ENCODE measurements at regions not wholly inside any gene's neighbourhood (a gene's known extent, or its start where the extent isn't known, plus 50 kb on each side); places are given as distances from the start of the nearest gene placed in this dataset.

- no peak for DNase-seq (ENCODE audit: low read depth in 2 of 2)
Observed at GRCh38 chr2:176388861-176389260, 119.6 kb downstream of the MTX2 start.

DNA sequence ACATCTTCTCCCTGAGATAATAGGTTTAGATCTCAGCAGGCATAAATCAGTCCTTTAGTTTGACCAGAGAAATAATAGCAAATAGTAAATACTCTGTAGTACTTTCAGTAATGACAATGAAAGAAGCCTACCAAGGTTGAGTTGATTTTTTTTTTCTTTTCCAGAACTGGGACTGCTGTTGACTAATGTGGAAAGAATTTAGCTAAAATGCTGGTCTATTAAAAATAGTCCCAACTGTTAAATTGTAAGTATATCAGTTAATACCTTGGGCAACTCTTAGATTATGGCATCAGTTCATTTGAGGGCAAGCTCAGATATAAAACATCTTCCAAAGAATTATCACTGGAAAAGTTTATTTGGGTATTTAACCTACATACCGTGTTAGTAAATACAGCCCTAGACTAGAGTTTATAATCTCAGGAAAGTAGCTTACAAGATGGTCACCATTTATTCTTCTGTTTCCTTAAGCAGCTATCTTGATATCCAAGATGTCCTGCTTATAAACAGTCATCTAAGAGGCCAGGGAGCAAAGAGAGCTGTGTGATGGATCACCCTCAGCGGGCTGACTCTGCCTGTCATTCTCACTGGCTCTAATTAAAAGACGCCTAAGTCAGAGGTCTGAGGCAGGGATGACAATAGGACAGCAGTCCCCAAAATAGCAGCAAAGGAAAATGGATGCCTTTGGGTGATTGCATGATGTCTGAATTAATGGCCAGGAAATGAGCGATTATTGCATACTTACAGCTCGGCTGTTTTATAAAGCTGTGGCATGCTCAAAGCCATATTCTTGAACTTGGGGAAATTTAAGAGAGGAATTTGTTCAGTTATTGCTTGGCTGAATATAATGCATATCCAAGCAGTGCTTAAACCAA, 121.3 kb downstream of the MTX2 start:
- no peak for DNase-seq (ENCODE audit: low read depth in 2 of 2)

- no peak for DNase-seq (ENCODE audit: low read depth in 2 of 2)
Observed at GRCh38 chr2:176391148-176391419, 121.8 kb downstream of the MTX2 start.

GRCh38 chr2:176392249-176392648, 123.0 kb downstream of the MTX2 start:
- DNase-seq (ENCODE audit: low read depth in 2 of 2): no peak

- DNase-seq (ENCODE audit: low read depth in 2 of 2): no peak
Observed at GRCh38 chr2:176392744-176393414, 123.6 kb downstream of the MTX2 start.

GRCh38 chr2:176395273-176395854, 126.1 kb downstream of the MTX2 start:
- no peak for DNase-seq (ENCODE audit: low read depth in 2 of 2)

- no peak for DNase-seq (ENCODE audit: low read depth in 2 of 2)
Observed at GRCh38 chr2:176398243-176399073, 129.2 kb downstream of the MTX2 start.

DNA sequence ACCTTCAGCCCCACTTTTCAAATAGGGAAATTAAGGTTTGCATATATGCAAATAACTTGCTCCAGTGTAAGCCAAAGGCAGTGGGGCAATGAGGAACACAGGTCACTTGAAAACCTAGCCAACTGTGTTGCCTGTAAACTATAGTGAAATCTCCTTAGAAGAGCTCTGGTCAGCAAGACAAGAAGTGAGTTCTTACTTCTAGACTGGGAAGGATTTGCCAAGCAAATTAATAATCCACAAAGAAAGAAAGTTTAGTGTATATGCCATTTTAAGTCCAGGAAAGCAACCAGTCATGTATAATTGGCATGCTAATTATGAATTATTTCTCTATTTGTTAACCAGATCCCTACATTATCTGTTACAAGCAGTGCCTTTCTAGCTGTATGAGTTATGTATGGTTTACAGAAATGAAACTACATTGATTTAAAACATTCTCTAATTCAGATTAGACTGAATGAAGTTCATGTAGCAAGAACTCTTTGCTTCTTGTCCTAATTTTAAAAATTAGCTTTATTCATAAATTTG, 129.9 kb downstream of the MTX2 start:
- no peak for DNase-seq (ENCODE audit: low read depth in 2 of 2)

- DNase-seq (ENCODE audit: low read depth in 2 of 2): no peak
Observed at GRCh38 chr2:176405477-176405876, 136.2 kb downstream of the MTX2 start.

GRCh38 chr2:176407706-176408105, 138.5 kb downstream of the MTX2 start:
- no peak for DNase-seq (ENCODE audit: low read depth in 2 of 2)

DNA sequence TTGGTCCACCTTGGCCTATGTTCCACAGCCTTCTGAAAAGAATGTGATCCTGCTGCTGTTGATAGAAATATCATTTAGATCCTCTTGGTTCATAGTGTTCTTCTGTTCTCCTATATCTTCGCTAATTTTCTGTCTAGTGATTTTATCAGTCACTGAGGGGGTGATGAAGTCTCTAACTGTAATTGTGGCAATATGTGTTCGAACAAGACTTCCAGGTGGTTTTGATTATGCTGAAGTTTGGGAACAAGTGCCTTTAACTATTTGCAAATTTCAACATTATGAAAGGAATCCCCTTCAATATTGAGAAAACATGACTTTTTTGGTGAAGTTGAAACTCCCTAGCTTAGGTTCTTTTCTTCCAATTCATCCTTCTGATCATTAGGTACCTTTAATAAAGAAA, 140.4 kb downstream of the MTX2 start:
- DNase-seq (ENCODE audit: low read depth in 2 of 2): no peak

DNA sequence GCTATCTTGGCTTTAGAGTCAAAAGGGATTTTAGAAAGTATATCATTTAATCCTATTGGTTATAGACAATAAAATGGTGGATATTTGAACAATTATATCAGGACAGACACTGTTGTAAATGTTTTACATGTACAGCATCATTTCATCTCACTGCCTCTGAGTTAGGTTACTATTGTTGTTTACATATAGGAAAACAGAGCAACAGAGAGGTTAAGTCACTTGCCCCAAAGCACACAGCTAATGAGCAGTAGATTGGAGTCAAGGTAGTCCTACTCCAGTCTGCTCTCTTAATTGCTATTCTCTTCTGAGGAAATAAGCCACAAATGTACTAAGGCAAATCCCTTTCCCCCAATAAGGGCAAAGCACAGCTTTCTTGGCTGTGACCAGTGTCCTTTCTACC, 142.9 kb downstream of the MTX2 start:
- DNase-seq (ENCODE audit: low read depth in 2 of 2): no peak

DNA sequence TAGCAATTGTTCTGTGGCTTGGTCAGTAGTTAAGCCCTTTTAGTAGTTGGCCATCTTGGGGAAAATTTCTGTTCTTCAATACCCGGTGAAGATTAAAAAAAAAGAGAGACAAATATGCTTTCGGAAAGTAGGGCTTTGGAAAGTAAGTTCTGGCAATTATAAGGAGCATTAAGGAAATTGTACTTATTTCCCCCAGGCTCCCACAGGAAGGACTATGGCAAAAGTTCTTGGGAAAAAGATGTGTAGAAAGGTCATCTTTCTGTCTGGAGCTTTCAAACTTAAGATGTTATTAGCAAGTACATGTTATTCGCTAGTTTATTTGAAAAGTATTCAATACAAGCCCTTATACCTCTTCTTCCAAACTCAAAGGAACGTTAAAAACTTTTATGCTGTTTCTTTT, 144.5 kb downstream of the MTX2 start:
- DNase-seq (ENCODE audit: low read depth in 2 of 2): no peak

DNA sequence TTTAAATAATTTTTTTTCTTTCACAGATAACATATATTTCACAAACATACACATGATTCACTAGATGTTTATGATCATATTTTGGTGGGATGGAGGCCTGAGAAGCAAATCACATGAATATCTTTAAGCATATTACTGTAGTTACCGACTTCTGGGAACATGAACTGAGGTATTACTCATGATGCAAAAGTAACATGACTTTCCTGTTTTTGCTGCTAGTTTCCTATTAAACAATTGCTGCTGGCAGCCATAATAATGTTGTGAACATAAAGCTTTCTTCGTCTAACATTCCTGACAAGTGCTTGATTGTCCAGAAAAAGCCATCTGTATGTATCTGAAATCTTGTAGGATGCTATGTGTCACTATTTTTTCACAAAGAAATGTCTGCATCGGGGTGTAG, 145.4 kb downstream of the MTX2 start:
- DNase-seq (ENCODE audit: low read depth in 2 of 2): no peak

- DNase-seq (ENCODE audit: low read depth in 2 of 2): no peak
Observed at GRCh38 chr2:176415174-176415895, 146.1 kb downstream of the MTX2 start.

GRCh38 chr2:176415937-176416499, 146.8 kb downstream of the MTX2 start:
- DNase-seq (ENCODE audit: low read depth in 2 of 2): no peak

DNA sequence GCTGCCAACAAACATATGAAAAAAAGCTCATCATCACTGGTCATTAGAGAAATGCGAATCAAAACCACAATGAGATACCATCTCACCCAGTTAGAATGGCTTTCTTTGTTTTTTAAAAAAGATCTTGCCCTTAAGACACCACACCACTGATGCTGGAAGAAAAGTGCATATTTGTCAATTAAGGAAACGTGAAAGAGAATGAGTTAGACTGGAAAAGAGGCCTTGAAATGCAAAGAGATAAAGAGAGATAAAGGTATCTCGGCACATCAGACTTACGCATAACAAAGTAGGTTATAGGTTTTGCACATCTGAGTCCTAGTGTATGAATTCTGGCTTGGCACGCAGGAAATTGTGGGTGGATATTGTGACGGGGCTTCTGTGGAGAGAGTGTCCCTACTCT, 149.5 kb downstream of the MTX2 start:
- DNase-seq (ENCODE audit: low read depth in 2 of 2): no peak

DNA sequence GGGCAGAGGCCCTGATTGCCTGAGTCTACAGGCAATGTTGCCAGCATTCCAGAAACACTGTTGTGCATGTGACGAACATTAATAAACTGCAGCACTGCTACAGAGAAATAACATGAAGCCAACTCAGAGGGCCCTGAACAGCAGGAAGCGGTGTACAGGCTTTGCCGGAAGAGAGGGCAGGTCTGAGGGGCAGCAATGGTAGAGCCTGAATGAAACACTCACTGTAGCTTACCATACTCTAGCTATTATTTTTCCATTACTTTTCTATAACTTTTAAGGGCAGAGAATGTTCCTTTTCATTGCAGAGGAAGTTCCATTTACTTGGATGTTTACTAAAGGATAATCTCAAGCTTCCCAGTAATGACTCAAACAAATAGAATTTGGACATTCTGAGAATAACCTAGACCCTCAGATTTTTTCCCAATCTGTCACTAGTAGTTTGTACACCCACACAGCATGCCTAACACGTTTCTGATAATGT, 150.4 kb downstream of the MTX2 start:
- DNase-seq (ENCODE audit: low read depth in 2 of 2): no peak

GRCh38 chr2:176421297-176422050, 152.2 kb downstream of the MTX2 start:
- no peak for DNase-seq (ENCODE audit: low read depth in 2 of 2)

- no peak for DNase-seq (ENCODE audit: low read depth in 2 of 2)
Observed at GRCh38 chr2:176423819-176424218, 154.6 kb downstream of the MTX2 start.

Measured in stimulated activated CD4-positive, alpha-beta T cell treated with anti-CD3 and anti-CD28 coated beads, Interleukin-12 subunit alpha, Interleukin-12 subunit beta, amount 100 ng/mL, for 24 hours (primary cell).